ENCODE measurements at regions not wholly inside any gene's neighbourhood (a gene's known extent, or its start where the extent isn't known, plus 50 kb on each side); places are given as distances from the start of the nearest gene placed in this dataset.

- no peak overlapping the region for H3K4me3 Mint-ChIP-seq
- no peak for DNase-seq (ENCODE audit: low spot score)
- intact Hi-C loops (cut with micrococcal nuclease) = no loop called here
- H3K9me3 Mint-ChIP-seq = peaks cover 11% of the 10 kb centered on the region
- no peak overlapping the region for H3K27ac Mint-ChIP-seq
- H3K36me3 Mint-ChIP-seq (ENCODE audit: low read depth) = no peaks in the 10 kb centered on the region
- no peaks in the 10 kb centered on the region for H3K27me3 Mint-ChIP-seq (ENCODE audit: insufficient read depth)
- no peaks in the 10 kb centered on the region for H3K4me1 Mint-ChIP-seq (ENCODE audit: low read depth)
Observed at GRCh38 chr5:21219966-21220365, 1232.0 kb upstream of the CDH18 start.

- intact Hi-C loops (cut with micrococcal nuclease) = no loop called here
- Mint-ChIP-seq H3K9me3 (peaks cover 11% of the 10 kb centered on the region), H3K36me3 (ENCODE audit: low read depth) (no peaks in the 10 kb centered on the region), H3K4me3 (no peak overlapping the region), H3K27me3 (ENCODE audit: insufficient read depth) (no peaks in the 10 kb centered on the region), H3K4me1 (ENCODE audit: low read depth) (no peaks in the 10 kb centered on the region), H3K27ac (no peak overlapping the region)
- DNase-seq (ENCODE audit: low spot score) = no peak
Observed at GRCh38 chr5:21219251-21219650, 1231.3 kb upstream of the CDH18 start.

DNA sequence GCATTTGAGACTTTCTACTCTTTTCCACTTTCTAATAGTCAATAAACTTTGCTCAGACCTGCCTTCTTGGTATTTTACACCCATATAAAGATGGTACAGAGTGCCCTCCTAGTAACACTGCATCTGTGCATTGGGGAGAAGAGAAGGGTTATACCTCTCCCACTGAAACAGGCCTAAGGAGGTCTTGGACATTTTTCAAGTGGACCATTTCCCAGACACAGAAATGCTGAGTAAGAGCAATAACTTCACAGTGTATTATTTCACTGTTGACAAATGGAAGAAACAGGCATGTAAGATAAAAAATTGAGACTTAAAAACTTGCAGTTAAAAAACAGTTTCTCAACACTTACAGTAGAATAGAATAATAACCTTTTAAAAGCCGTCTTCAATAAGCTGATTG is 1224.0 kb upstream of the CDH18 start:
- Mint-ChIP-seq H3K27ac (no peak overlapping the region), H3K27me3 (ENCODE audit: insufficient read depth) (no peaks in the 10 kb centered on the region), H3K4me1 (ENCODE audit: low read depth) (no peaks in the 10 kb centered on the region), H3K9me3 (no peaks in the 10 kb centered on the region), H3K36me3 (ENCODE audit: low read depth) (no peaks in the 10 kb centered on the region), H3K4me3 (no peak overlapping the region)
- DNase-seq (ENCODE audit: low spot score) = no peak
- intact Hi-C loops (cut with micrococcal nuclease) = no loop called here

GRCh38 chr5:21209409-21209808 is 1221.4 kb upstream of the CDH18 start:
- no peak overlapping the region for H3K27ac Mint-ChIP-seq
- no peaks in the 10 kb centered on the region for H3K9me3 Mint-ChIP-seq
- no peaks in the 10 kb centered on the region for H3K4me1 Mint-ChIP-seq (ENCODE audit: low read depth)
- H3K36me3 Mint-ChIP-seq (ENCODE audit: low read depth) = no peaks in the 10 kb centered on the region
- no peaks in the 10 kb centered on the region for H3K27me3 Mint-ChIP-seq (ENCODE audit: insufficient read depth)
- intact Hi-C loops (cut with micrococcal nuclease) = no loop called here
- DNase-seq (ENCODE audit: low spot score) = no peak
- H3K4me3 Mint-ChIP-seq = no peak overlapping the region

- no peaks in the 10 kb centered on the region for H3K27me3 Mint-ChIP-seq (ENCODE audit: insufficient read depth)
- H3K36me3 Mint-ChIP-seq (ENCODE audit: low read depth) = no peaks in the 10 kb centered on the region
- H3K27ac Mint-ChIP-seq = no peak overlapping the region
- no peaks in the 10 kb centered on the region for H3K4me1 Mint-ChIP-seq (ENCODE audit: low read depth)
- DNase-seq (ENCODE audit: low spot score) = no peak
- H3K9me3 Mint-ChIP-seq = peaks cover 3% of the 10 kb centered on the region
- H3K4me3 Mint-ChIP-seq = no peak overlapping the region
- intact Hi-C loops (cut with micrococcal nuclease) = no loop called here
Observed at GRCh38 chr5:21199087-21199486, 1211.1 kb upstream of the CDH18 start.

DNA sequence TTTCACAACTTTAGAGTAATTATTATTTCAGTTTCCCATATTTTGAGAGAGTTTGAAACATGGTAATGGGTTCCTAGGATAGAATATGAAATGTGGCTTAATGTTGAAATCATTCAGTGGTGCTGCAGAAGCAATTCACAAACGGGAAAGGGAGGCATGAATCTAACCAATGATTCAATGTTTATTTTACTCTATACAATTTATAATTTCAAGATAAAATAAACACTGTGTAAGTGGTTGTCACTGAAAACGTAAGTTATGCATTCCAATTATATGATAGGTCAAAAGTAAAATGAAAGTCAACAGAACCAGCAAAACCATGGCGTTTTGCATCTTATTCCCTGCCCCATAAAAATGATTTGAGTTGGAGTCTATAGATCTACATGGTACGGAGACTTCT is 1207.1 kb upstream of the CDH18 start:
- DNase-seq (ENCODE audit: low spot score) = no peak
- Mint-ChIP-seq H3K4me3 (no peak overlapping the region), H3K4me1 (ENCODE audit: low read depth) (no peaks in the 10 kb centered on the region), H3K27me3 (ENCODE audit: insufficient read depth) (no peaks in the 10 kb centered on the region), H3K36me3 (ENCODE audit: low read depth) (no peaks in the 10 kb centered on the region), H3K27ac (no peak overlapping the region), H3K9me3 (peaks cover 6% of the 10 kb centered on the region)
- intact Hi-C loops (cut with micrococcal nuclease) = no loop called here

- Mint-ChIP-seq H3K27ac (no peak overlapping the region), H3K4me3 (no peak overlapping the region), H3K4me1 (ENCODE audit: low read depth) (no peaks in the 10 kb centered on the region), H3K36me3 (ENCODE audit: low read depth) (no peaks in the 10 kb centered on the region), H3K27me3 (ENCODE audit: insufficient read depth) (no peaks in the 10 kb centered on the region), H3K9me3 (peaks cover 14% of the 10 kb centered on the region)
- intact Hi-C loops (cut with micrococcal nuclease) = no loop called here
- no peak for DNase-seq (ENCODE audit: low spot score)
Observed at GRCh38 chr5:21185536-21185935, 1197.5 kb upstream of the CDH18 start.

- no peaks in the 10 kb centered on the region for H3K36me3 Mint-ChIP-seq (ENCODE audit: low read depth)
- no peaks in the 10 kb centered on the region for H3K4me1 Mint-ChIP-seq (ENCODE audit: low read depth)
- no peak for DNase-seq (ENCODE audit: low spot score)
- H3K27me3 Mint-ChIP-seq (ENCODE audit: insufficient read depth) = no peaks in the 10 kb centered on the region
- H3K27ac Mint-ChIP-seq = no peak overlapping the region
- H3K4me3 Mint-ChIP-seq = no peak overlapping the region
- intact Hi-C loops (cut with micrococcal nuclease) = no loop called here
- peaks cover 20% of the 10 kb centered on the region for H3K9me3 Mint-ChIP-seq
Observed at GRCh38 chr5:21184581-21184980, 1196.6 kb upstream of the CDH18 start.

- Mint-ChIP-seq H3K4me3 (no peak overlapping the region), H3K4me1 (ENCODE audit: low read depth) (no peaks in the 10 kb centered on the region), H3K36me3 (ENCODE audit: low read depth) (no peaks in the 10 kb centered on the region), H3K9me3 (peaks cover 20% of the 10 kb centered on the region), H3K27ac (no peak overlapping the region), H3K27me3 (ENCODE audit: insufficient read depth) (no peaks in the 10 kb centered on the region)
- intact Hi-C loops (cut with micrococcal nuclease) = no loop called here
- no peak for DNase-seq (ENCODE audit: low spot score)
Observed at GRCh38 chr5:21181609-21182125, 1193.7 kb upstream of the CDH18 start.

DNA sequence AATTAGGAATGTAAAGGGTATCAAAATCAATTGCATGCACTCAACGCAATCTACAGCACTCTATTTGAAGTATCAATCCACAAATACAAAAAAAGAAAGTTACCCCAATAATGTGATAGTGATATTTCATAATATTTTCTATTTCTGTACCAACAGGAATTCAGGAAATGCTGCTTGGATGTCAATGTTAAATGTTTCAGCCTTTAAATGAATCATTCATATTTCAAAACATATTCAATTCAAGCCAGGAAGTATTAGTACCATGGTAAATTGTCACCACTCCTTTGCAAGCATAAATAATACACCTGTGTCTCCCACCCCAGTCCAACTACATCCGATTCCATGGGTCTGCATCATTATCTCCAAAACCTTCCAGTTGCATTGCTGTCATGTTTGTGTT is 1185.5 kb upstream of the CDH18 start:
- DNase-seq (ENCODE audit: low spot score) = no peak
- Mint-ChIP-seq H3K4me3 (no peak overlapping the region), H3K27me3 (ENCODE audit: insufficient read depth) (no peaks in the 10 kb centered on the region), H3K9me3 (peaks cover 3% of the 10 kb centered on the region), H3K36me3 (ENCODE audit: low read depth) (no peaks in the 10 kb centered on the region), H3K4me1 (ENCODE audit: low read depth) (no peaks in the 10 kb centered on the region), H3K27ac (no peak overlapping the region)
- intact Hi-C loops (cut with micrococcal nuclease) = no loop called here

DNA sequence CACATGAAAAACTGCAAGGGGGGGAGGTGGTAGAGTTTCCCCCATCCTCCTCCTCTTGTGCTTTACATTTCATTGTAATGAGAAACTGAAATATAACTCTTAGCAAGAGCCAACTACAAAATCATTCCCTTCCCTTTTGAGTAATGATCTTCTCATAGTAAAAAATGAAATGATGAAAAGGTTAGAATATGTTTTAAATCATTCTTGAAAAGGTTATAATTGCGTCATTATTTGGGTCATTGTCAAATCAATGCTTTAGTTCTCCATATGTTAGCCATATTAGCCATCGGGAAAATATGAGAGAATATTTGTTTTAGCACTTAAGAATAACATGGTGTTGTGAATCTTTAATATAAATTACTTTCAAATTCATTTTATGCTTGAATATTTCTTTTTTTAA is 1185.0 kb upstream of the CDH18 start:
- Mint-ChIP-seq H3K36me3 (ENCODE audit: low read depth) (no peaks in the 10 kb centered on the region), H3K4me3 (no peak overlapping the region), H3K27ac (no peak overlapping the region), H3K27me3 (ENCODE audit: insufficient read depth) (no peaks in the 10 kb centered on the region), H3K9me3 (peaks cover 3% of the 10 kb centered on the region), H3K4me1 (ENCODE audit: low read depth) (no peaks in the 10 kb centered on the region)
- no peak for DNase-seq (ENCODE audit: low spot score)
- intact Hi-C loops (cut with micrococcal nuclease) = no loop called here

DNA sequence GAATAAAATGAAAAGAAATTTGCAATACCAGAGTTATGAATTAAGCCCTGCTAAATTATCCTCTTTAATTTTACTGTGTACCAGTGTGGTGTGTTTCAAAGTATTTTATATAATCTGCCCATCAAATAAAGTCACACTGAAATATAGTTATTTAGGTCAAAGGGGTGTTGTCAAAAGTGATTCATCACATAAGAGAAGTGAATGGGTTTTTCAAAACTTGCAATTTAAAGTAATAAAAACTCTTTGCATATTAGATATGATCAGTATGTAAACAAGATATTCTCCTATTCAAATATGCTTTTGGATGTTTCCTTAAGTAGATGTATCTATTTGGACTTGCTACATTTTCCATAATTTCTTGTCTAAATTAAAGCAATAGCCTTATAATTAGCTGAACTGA is 1183.0 kb upstream of the CDH18 start:
- no peaks in the 10 kb centered on the region for H3K4me1 Mint-ChIP-seq (ENCODE audit: low read depth)
- no peak for DNase-seq (ENCODE audit: low spot score)
- H3K27ac Mint-ChIP-seq = no peak overlapping the region
- no peak overlapping the region for H3K4me3 Mint-ChIP-seq
- H3K36me3 Mint-ChIP-seq (ENCODE audit: low read depth) = no peaks in the 10 kb centered on the region
- intact Hi-C loops (cut with micrococcal nuclease) = no loop called here
- no peaks in the 10 kb centered on the region for H3K27me3 Mint-ChIP-seq (ENCODE audit: insufficient read depth)
- H3K9me3 Mint-ChIP-seq = peaks cover 7% of the 10 kb centered on the region

DNA sequence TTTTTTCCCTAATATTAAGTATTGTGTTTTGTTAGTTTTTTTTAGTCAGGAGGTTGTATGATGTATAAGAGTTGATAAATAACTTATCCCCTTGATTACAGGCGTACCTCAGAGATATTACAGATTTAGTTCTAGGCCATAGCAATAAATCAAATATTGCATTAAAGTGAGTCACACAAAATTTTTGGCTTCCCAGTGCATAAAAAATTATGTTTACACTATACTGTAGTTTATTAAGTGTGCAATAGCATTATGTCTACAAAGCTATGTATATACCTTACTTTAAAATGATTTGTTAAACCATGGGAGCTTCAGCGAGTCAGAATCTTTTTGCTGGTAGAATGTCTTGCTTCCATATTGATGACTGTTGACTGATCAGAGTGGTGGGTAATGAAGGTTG is 1180.6 kb upstream of the CDH18 start:
- intact Hi-C loops (cut with micrococcal nuclease) = no loop called here
- Mint-ChIP-seq H3K4me3 (no peak overlapping the region), H3K27ac (no peak overlapping the region), H3K27me3 (ENCODE audit: insufficient read depth) (no peaks in the 10 kb centered on the region), H3K36me3 (ENCODE audit: low read depth) (no peaks in the 10 kb centered on the region), H3K4me1 (ENCODE audit: low read depth) (no peaks in the 10 kb centered on the region), H3K9me3 (peaks cover 9% of the 10 kb centered on the region)
- no peak for DNase-seq (ENCODE audit: low spot score)

- intact Hi-C loops (cut with micrococcal nuclease) = no loop called here
- Mint-ChIP-seq H3K9me3 (peaks cover 12% of the 10 kb centered on the region), H3K27me3 (ENCODE audit: insufficient read depth) (no peaks in the 10 kb centered on the region), H3K36me3 (ENCODE audit: low read depth) (no peaks in the 10 kb centered on the region), H3K27ac (no peak overlapping the region), H3K4me3 (no peak overlapping the region), H3K4me1 (ENCODE audit: low read depth) (no peaks in the 10 kb centered on the region)
- no peak for DNase-seq (ENCODE audit: low spot score)
Observed at GRCh38 chr5:21165344-21165743, 1177.3 kb upstream of the CDH18 start.

Measured in activated T-helper 1 cell treated with anti-CD3 and anti-CD28 coated beads, Interleukin-12 subunit alpha, Interleukin-12 subunit beta, Interleukin-2, Interleukin-4 antibody, amounts not matched to agents 30 ng/mL and 10 ng/mL and 1 ng/mL, durations not matched to agents 14 hours and 24 hours and 36 hours (primary cell).